ENCODE measurements at regions not wholly inside any gene's neighbourhood (a gene's known extent, or its start where the extent isn't known, plus 50 kb on each side); places are given as distances from the start of the nearest gene placed in this dataset.

DNA sequence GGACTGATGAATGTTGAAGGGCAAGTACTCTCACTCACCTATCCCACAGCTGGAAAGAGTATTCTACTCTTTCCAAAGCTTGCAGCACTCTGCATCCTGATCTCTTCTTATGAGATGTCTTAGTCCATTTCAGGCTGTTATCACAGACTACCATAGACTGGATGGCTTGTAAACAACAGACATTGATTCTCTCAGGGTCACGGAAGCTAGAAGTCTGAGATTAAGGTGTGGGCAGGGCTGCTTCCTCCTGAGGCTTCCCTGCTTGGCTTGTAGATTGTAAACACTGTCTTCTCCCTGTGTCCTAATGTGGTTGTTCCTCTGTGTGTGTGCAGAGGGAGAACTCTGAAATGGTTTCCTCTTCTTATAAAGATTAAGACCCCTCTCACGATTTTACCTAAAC lies 131.2 kb downstream of the MXRA5 start:
- ChIA-PET POLR2A (no interaction called here), CTCF (no interaction called here)
- in situ Hi-C loops (cut with HindIII; ENCODE audit: low pct_unique_long_range_greater_than_20kb, low sequenced_read_pairs), result no loop called here
- ATAC-seq, result no peak
- no TSS peak for BruUV-seq (replicated peaks)
- Histone ChIP-seq H3K4me3 (ENCODE audit: low read depth in 2 of 2, low read length in 2 of 2) (no peak overlapping the region), H3K9me3 (ENCODE audit: control insufficient read depth, insufficient read depth, low read depth, low read length) (no peaks in the 10 kb centered on the region), H3K27ac (ENCODE audit: low read length) (no peak overlapping the region), H3K4me1 (ENCODE audit: control insufficient read depth, insufficient read depth, low read length) (no peaks in the 10 kb centered on the region), H3K27me3 (ENCODE audit: control insufficient read depth, insufficient read depth, low read length) (no peaks in the 10 kb centered on the region), H3K36me3 (ENCODE audit: control insufficient read depth, insufficient read depth, low read length) (no peaks in the 10 kb centered on the region)
- DNase-seq (ENCODE audit: low read depth, low spot score), result no peak
- intact Hi-C loops (cut with micrococcal nuclease; ENCODE audit: unreplicated experiment), result no loop called here
- TF ChIP-seq SIN3A (IDR thresholded peaks at IDR 0.05; ENCODE audit: borderline replicate concordance, insufficient read depth, low read depth, low read length) (no peak), TCF7L2 (IDR thresholded peaks at IDR 0.05; ENCODE audit: low read depth, low read length) (no peak), POLR2AphosphoS5 (IDR thresholded peaks at IDR 0.05; ENCODE audit: low read depth, low read length) (no peak)
- TF ChIP-seq, protein P1, sequence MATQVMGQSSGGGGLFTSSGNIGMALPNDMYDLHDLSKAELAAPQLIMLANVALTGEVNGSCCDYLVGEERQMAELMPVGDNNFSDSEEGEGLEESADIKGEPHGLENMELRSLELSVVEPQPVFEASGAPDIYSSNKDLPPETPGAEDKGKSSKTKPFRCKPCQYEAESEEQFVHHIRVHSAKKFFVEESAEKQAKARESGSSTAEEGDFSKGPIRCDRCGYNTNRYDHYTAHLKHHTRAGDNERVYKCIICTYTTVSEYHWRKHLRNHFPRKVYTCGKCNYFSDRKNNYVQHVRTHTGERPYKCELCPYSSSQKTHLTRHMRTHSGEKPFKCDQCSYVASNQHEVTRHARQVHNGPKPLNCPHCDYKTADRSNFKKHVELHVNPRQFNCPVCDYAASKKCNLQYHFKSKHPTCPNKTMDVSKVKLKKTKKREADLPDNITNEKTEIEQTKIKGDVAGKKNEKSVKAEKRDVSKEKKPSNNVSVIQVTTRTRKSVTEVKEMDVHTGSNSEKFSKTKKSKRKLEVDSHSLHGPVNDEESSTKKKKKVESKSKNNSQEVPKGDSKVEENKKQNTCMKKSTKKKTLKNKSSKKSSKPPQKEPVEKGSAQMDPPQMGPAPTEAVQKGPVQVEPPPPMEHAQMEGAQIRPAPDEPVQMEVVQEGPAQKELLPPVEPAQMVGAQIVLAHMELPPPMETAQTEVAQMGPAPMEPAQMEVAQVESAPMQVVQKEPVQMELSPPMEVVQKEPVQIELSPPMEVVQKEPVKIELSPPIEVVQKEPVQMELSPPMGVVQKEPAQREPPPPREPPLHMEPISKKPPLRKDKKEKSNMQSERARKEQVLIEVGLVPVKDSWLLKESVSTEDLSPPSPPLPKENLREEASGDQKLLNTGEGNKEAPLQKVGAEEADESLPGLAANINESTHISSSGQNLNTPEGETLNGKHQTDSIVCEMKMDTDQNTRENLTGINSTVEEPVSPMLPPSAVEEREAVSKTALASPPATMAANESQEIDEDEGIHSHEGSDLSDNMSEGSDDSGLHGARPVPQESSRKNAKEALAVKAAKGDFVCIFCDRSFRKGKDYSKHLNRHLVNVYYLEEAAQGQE (IDR thresholded peaks at IDR 0.05; ENCODE audit: insufficient read depth in 1 of 2, low read depth in 2 of 2, low read length in 1 of 2), result no peak
- TF ChIP-seq, protein P2, sequence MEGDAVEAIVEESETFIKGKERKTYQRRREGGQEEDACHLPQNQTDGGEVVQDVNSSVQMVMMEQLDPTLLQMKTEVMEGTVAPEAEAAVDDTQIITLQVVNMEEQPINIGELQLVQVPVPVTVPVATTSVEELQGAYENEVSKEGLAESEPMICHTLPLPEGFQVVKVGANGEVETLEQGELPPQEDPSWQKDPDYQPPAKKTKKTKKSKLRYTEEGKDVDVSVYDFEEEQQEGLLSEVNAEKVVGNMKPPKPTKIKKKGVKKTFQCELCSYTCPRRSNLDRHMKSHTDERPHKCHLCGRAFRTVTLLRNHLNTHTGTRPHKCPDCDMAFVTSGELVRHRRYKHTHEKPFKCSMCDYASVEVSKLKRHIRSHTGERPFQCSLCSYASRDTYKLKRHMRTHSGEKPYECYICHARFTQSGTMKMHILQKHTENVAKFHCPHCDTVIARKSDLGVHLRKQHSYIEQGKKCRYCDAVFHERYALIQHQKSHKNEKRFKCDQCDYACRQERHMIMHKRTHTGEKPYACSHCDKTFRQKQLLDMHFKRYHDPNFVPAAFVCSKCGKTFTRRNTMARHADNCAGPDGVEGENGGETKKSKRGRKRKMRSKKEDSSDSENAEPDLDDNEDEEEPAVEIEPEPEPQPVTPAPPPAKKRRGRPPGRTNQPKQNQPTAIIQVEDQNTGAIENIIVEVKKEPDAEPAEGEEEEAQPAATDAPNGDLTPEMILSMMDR (IDR thresholded peaks at IDR 0.05), result no peak

DNA sequence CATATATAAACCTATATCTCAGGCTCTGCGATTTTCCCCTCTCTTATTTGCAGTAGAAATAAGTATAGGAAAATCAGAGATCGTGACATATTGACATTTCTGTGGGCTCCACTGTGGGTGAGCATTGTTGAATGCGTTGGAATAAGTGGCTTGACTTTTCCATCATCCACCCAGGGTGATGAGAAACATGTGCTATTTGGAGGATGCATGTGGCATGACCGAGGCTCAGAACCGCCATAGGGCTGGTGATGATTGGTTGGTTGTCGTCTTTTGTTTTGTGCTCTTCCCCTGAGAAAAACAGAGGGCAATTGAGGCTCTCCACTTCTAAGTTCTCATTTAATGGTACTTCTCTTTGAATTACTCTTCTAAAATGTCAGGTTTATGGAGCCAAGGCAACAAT lies 140.1 kb downstream of the MXRA5 start:
- no TSS peak for BruUV-seq (replicated peaks)
- in situ Hi-C loops (cut with HindIII; ENCODE audit: low pct_unique_long_range_greater_than_20kb, low sequenced_read_pairs) (no loop called here), intact Hi-C loops (cut with micrococcal nuclease; ENCODE audit: unreplicated experiment) (no loop called here)
- no peak for DNase-seq (ENCODE audit: low read depth, low spot score)
- TF ChIP-seq TCF7L2 (IDR thresholded peaks at IDR 0.05; ENCODE audit: low read depth, low read length) (no peak), POLR2AphosphoS5 (IDR thresholded peaks at IDR 0.05; ENCODE audit: low read depth, low read length) (no peak), SIN3A (IDR thresholded peaks at IDR 0.05; ENCODE audit: borderline replicate concordance, insufficient read depth, low read depth, low read length) (no peak)
- TF ChIP-seq, protein P1 (IDR thresholded peaks at IDR 0.05; ENCODE audit: insufficient read depth in 1 of 2, low read depth in 2 of 2, low read length in 1 of 2), result no peak
- TF ChIP-seq, protein P2 (IDR thresholded peaks at IDR 0.05), result no peak
- no peak overlapping the region for H3K4me3 ChIP-seq (ENCODE audit: low read depth in 2 of 2, low read length in 2 of 2)
- no peaks in the 10 kb centered on the region for H3K9me3 ChIP-seq (ENCODE audit: control insufficient read depth, insufficient read depth, low read depth, low read length)
- no peaks in the 10 kb centered on the region for H3K27me3 ChIP-seq (ENCODE audit: control insufficient read depth, insufficient read depth, low read length)
- no peaks in the 10 kb centered on the region for H3K36me3 ChIP-seq (ENCODE audit: control insufficient read depth, insufficient read depth, low read length)
- POLR2A ChIA-PET, result no interaction called here
- ATAC-seq, result no peak
- CTCF ChIA-PET, result no interaction called here
- H3K27ac ChIP-seq (ENCODE audit: low read length), result no peak overlapping the region
- no peaks in the 10 kb centered on the region for H3K4me1 ChIP-seq (ENCODE audit: control insufficient read depth, insufficient read depth, low read length)

Measured in Panc1 (cell line).